ENCODE measurements at regions not wholly inside any gene's neighbourhood (a gene's known extent, or its start where the extent isn't known, plus 50 kb on each side); places are given as distances from the start of the nearest gene placed in this dataset.

DNA sequence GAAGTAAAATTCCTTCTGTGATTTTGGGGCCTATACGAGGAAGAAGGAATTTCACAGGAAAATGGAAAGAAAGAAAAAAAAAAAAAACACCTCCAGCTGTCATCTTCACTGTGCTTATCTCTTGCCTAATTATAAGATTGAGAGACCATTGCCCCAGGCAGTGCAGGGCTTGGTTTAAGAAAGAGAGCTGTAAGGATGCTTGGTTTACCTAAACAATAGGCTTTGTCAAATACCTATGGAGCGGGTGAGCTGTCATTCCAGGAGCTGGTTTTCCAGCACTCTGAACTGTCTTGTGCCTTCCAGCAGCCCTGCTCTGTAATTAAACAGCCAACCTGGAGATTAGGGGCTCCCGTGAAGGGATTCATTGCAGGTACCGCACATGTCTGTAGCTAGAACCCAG is 137.8 kb downstream of the EDN3 start:
- no peak for DNase-seq

DNA sequence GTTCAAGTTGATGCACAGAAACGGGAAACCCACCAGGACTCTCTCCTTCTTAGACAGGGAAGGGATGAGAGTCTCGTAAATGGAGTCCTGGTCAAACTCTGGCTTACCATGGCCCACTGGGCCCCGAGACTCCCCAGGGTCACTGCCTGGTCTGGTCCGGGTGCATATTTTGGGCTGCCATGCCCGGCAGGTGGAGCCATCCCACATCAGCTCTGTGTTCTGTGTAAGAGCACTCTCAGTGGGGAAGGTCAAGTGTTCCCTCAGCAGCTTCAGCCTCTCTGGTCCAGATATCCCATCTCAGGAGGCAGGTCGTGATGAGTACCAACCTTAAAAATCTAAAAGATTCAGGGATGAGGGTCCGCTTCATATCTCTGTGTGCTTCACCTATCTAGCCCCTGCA is 138.8 kb downstream of the EDN3 start:
- no peak for DNase-seq

DNA sequence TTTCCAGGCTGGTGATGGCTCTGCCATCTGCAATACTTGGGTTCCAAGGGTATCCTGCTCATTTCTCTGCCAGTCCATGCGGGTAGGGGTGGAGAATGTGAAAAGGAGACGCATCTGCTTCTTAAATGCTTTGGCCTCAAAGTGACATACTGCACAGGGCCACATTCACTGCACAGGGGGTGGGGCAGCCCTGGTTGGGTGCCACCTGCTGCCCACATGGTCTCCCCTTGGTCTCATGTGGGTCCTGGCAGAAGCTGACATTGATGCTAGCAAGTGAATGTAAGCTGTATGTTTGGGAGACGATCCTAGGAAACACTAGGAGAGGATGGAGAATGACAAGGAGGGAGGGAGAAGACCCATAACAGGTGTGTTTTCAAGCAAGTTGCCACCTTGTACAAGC is 140.9 kb downstream of the EDN3 start:
- DNase-seq = no peak

DNA sequence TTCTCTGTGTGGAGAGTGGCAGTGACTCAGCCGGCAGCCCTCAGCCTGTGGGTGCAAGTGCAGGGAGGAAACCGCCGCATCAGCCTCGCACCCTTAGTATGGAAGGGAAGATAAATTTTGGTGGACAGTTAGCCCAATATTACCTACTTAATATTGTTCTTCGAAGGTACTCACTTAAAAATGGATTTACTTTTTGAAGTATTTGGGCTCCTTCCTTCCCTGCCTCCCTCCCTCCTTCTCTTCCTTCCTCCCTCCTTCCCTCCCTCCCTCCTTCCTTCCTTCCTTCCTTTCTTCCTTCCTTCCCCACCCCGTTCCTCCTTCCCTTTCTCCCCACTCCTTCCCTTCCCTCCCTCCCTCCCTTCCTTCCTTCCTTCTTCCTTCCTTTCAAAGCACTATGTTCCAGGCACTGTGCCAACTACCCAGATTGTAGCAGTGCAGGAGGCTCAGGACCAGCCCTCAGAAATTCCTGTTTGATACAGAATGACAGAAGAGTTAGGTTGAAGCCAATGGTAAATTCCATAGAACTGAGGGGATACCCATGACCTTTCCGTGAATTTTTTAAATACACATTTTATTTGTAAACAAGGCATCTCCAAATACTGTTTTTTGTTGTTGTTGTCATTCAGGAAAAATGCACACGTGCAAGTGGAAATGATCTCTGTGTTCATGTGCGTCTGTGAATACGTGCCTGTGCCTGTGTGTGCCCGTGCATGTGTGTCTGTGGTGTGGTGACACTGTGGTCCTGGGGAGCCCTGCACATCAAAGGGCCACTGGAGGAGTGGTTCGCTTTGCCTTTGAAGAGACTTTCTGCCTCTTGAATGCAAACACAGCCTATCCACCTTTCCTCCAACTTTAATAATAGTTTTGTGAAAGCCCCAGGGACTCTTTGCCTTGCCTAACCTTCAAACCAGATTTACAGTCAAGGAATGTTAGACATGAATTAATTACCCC is 141.7 kb downstream of the EDN3 start:
- no peak for DNase-seq

DNA sequence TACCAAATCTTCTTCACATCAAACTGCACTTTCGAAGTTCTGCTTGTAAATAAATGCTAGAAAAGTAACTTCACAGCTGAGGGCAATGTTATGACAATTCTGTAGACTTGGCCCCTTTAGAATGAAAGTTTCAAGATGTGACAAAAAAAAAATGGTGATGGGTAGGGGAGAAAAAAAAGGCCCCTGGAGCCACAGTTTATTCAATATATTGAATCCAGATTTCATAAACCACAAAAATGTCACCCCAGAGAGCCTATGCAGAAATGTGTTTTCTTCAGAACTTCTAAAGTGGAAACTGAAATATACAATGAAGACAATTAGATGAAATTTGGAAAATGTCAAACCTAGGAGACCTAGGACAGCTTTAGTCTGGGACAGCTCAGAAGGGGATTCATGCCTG is 143.1 kb downstream of the EDN3 start:
- DNase-seq = no peak

DNA sequence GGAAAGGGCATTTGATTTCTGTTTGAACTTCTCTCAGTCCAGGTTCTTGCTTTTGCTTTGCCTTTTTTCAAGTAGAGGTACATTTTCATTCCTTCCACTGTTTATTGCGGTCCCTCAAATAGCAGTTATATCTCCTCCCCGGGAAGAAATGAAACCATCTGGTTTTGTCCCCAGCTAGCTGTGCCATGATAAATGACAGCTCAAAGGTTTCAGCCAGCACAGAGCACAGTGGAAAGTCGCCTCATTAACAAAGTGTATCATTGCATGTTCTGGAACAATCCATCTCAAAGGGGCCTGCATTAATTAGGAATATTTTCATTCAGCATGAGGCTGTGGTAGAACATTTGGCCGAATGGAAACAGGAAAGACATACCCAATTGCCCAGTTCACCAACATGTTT is 146.0 kb downstream of the EDN3 start:
- no peak for DNase-seq

DNA sequence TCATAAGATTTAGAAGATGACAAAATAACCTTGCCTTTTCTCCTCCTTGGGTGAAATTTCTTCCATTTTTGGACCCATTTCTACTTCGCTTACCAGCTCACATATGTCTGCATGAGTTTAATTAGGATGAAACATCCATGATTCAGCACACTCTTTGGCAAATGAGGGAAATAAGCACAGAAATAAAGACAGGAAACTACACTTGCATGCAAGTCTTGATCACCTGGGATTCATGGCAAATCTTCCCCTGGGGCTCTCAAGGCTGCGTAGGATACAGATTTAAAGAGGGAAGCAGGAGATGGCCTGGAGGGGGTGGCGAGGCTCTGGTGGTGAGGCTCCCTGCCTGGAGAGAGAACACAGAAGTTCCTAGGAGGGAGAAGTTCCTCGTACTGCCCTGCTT is 147.8 kb downstream of the EDN3 start:
- DNase-seq = no peak

DNA sequence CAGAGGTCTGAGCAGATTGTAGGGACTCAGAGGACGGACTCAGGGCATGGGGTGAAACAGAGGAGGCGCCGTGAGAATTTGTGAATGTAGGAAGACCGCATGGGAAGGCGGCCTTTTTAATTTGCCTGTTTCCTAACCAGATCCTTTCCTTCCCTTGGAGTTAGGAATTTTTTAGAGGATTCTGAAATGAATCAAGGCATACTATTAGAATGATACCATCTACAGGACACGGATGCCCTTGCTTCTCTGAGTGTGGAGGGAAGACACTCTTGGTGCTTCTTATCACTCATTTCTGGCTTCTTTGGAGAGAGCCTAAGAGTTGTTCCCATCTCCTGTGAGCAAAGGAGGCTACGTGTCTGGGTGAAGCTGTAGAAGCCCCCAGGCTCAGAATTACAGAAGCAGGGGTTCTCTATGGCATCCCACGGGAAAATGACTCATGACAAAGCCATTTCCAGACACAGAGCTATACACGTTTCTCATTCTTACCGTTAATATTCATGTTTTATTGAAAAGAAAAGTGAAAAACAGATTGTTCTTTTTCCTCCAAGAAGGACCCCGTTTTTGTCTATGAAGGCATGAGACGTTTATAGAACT is 148.5 kb downstream of the EDN3 start:
- no peak for DNase-seq

DNA sequence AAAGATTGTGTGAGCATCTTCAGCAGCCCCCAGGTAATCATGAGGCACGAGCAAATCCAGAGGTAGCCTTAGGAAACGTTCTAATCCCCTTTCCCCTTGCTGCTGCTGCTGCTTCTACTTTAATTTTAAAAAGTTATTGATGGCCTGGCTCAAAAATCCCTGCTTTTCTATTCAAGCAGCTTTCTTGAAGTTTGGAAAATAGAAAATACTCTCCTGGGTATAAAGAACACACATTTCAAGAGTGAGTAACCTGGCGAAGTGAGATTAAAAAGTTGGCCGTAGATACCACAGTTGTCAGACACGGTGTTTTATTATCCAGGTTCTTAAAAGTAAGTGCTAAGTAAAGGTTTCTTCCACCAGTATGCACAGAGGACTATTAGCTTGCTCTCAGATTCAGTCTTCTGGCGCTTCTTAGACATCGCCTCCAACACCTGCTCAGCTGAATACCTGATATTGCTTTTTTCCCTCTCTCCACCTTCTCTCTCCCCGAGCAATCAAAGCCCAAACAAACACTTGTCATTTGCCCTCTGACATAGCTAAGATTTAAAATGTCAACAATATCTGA is 150.7 kb downstream of the EDN3 start:
- DNase-seq = no peak

DNA sequence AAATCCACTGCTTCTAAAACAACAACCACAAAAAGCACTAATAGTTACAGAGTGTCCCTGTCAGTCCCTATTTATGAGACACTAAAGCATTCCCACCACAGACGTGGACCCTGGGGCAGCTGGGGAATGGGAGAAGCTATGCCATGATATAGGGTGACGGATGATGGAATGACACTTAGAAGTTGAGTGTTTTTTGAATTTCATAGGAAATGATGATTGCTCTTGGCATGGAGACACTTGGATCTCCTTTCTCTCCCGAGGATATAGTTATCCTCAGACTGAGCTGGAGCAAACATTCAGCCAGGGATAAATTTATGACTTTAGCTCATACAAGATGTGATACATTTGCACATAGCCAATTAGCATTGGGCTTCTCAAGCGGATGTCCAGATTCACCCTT is 151.2 kb downstream of the EDN3 start:
- no peak for DNase-seq

DNA sequence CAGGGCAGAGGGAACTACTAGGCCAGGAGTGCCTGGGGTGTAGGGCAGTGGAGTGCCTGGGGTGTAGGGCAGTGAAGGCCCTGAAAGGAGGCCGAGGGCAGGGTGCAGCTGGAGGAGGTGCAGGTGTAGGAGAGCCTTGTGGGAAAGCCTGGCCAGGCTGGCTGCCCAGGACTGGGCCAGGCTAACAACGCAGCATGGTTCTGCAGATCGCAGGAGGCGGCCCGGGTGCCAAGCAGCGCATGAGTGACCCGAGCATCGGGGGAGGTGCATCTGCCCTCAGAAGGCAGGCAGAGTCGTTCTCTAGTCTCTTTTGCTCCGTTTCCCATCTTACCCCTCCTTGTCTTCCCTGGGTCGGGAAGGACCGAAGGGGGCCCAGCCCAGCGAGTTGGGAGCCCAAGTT is 151.5 kb upstream of the PHACTR3 start:
- no peak for DNase-seq

DNA sequence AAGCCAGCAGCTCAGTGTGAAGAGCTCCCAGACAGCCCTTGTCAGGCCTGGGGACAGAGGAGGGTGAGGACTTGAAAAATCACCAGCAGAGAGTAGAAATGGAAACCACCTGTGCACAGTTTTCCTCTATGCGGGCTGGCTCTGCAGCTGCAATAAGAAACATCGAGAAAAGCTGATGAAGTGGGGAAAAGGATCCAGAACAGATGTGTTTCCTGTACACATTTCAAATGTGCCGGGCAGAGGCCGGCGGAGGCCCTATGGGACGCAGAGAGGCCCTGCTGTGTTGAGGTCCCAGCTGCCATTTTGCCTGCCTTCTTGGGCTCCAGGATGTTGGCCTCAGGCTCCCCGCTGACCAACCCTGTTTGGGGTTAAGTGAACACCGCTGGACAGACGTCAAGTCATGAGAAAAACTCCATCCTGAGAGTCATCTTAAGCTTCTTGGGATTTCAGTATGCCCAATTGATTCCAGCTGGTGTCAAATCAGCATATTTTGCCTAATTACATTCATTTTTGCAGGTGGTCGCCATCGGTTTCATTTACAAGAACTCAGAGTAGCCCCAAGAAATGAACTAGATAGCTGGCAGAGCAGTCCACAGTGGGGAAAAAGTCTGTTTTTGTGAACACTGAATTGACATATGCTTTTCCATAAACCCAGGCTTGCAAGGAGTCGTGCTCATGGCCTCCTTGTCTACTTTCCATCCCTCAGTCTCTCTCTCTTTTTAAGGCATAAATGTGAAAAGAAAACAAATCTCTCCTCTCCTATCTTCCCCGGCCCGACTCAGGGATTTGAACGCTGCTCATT is 150.4 kb upstream of the PHACTR3 start:
- DNase-seq = no peak

DNA sequence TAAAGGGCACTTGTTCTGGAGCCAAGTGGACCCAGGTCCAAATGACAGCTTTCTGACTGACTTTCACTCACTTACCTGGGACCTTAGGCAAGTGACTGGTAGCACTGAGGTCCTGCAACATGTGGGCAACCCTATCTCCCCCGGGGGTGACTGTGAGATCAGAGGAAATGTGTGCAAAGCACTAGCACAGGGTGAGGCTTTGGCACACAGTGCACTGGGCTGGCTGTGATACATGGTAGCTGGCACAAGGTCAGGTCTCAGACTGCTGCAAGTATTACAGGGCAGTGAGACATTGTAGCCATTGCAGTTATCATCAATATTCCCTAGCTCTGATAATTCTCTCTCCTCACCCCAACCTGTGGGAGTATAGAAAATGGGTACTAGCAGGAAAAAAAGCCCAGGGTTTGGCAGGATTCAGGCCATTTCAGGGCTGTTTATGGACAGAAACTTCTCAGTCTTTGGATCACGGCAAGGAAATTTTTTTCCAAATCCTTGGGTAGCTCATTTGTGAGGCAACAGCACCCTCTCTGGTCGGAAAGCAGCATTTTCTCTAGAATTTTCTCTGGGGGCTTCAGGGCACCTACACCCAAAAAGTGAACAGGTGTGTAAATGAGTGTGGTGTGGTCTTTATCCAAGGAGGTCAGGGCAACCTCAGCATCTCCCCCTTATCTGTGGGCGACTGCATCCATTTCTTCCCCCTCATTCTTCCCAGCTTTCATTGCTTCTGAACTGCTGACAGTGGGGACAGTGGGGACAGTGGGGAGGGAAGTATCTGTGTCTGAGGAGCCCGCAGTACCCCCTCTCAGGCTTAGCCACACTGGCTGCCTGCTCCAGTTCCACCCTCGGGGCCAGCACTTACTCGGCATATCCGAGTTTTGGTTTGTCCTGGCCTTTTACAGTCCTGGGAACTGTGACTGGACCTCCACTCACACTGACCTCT is 148.7 kb upstream of the PHACTR3 start:
- DNase-seq = no peak

DNA sequence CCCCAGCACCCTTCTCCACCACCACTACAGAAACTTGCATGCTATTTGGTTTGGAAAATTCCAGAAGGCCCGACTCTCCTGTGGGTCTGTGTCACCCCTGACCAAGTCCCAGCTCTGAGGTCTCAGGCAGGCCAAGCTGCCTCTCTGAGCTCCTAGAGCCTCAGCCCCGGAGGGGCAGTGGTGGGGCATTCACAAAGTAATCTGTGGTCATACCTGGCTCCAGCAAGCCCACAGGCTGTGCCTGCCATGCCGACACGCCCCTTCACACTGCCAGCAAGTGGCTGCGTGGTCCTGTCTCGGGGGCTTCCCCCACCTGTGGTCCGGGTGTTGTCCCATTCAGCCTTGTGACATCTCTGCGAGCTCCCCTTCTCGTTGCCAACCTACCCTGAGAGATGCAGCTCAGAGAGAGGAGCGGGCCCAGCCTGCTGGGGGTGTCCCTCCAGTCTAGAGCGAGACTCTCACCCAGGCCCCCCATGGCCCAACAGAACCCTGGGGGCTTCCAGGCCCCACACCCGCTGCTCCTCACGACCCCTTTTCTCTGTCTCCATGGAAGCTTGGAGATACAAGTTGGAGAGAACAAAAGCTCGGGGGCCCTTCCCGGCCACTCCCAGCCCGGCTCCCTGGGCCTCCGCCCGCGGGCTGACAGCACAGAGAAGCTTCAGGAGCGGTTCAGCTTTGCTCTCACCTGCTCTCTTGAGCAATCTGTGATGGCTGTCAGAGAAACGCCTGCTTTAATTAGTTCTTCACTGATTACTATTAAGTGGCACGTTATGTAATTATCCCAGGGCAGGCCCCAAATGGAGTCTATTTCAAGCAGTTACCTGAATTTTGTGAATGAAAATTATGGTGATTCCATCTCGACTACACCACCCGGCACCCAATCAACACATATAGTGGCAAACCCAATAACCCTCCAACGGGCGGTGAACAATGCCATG is 147.7 kb upstream of the PHACTR3 start:
- no peak for DNase-seq

DNA sequence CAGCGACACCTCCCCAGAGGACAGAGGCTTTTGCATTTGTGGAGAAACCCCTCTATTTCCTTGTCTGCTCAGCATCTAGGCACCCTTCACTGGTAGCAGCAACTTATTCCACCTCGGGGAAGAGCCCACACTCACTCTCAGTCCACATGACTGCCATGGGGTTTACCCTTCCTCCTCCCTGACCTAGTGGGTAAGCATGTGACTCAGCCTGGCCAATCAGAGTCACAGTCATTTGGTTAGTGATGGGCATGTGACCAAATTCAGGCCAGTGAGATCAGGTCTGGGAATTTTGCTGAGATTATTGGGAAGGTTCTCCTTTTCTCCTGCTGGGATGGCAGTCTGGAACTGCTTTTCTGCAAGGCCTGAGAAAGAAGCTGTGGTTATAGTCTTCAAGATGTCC is 145.7 kb upstream of the PHACTR3 start:
- no peak for DNase-seq

DNA sequence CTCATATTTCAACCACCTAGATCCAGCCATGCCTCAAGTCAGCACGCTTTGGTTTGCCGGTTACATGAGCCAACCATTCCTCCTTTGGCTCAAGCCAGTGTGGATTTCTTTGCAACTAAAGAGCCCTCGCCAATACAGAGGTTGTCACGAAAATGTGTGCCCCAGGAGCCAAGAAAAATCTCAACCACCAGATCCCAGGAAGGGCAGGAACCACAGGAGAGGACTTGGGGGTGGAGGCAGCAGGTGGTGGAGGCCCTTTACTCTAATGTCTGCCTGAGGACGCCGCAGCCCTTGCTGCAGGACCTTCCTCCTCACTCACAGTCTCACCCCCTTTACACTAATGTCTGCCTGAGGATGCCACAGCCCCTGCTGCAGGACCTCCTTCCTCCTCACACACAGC is 144.8 kb upstream of the PHACTR3 start:
- DNase-seq = no peak

DNA sequence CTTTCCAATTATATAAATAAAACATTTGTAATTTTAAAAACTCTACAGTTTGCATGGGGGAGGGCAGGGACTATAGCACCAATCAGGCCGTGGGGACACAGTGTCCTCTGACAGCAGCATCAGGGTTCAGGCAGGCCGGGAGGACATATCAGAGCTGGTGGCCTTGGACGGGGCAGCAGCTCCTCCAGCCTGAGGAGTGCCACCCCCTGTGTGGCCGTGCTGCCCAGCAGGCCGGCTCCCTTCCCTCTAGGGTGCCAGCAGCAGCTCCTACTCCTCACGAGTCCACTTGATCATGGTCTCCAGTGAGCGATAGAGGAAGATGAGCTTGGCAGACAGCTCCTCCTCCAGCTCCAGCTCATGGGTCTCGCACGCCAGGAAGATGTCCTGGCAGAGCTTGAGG is 144.0 kb upstream of the PHACTR3 start:
- DNase-seq = no peak

DNA sequence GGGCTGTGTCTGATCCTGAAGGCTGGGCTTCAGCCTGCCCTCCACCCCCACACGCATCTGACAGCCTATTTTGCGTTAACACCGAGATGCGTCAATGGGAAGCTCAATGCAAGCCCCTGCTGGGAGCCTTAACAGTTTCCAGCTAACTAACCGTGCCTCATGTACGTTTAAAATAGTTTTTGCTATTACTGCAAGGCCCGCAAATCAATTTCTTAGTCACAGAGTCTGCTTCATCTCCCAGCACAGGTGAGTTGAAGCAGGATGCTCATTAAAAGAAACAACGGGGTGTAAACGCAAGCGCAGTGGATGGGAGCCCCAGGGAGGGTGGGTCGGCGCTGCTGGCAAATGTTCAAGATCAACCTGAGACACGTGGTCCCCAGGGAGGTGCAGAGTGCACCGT is 142.8 kb upstream of the PHACTR3 start:
- DNase-seq = no peak

DNA sequence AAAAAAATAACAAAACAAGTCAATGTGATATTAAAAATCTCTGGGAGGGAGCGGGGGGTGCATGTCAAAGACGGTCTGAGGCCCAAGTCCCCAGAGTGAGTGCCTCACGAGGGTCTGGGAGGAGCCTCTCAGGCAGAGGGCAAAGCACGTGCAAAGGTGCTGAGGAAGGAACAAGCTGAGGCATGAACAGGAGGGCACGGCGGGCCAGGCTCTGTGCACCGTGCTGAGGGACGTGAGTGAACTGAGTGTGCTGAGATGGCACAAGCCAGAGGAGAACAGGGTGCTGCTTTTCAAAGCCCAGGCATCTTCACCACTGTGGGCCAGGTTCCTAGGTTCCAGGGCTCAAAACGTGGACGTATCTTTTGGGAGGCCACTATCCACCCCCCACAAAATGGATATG is 142.1 kb upstream of the PHACTR3 start:
- no peak for DNase-seq

DNA sequence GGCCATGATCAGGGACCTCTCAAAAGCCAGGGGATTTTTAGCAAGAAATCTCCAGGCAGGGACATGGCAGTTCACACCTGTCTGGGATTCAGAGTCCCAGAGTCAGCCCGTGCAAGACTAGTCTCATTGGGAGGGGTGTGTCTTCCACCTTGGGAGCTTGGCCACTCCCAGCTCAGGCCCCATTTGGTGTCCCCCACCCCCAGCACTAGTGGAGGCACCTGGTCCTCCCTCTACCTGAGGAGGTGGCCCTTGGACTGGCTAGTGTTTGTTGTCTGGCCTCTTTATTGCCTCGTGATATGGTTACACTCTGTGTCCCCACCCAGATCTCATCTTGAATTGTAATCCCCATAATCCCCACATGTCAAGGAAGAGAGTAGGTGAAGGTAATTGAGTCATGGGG is 140.8 kb upstream of the PHACTR3 start:
- DNase-seq = no peak
